ENCODE measurements at regions not wholly inside any gene's neighbourhood (a gene's known extent, or its start where the extent isn't known, plus 50 kb on each side); places are given as distances from the start of the nearest gene placed in this dataset.

GRCh38 chr13:40290758-40291157 is 375.7 kb downstream of the FOXO1 start:
- TF ChIP-seq CTCF (IDR thresholded peaks at IDR 0.05; ENCODE audit: poor library complexity), result no peak
- TF ChIP-seq EZH2 (IDR thresholded peaks at IDR 0.05; ENCODE audit: borderline replicate concordance), result no peak
